C4-2B (cell line): ENCODE measurements at regions not wholly inside any gene's neighbourhood (a gene's known extent, or its start where the extent isn't known, plus 50 kb on each side); places are given as distances from the start of the nearest gene placed in this dataset.

Experiments
- ZFX ChIP-seq: fragments of 450-650 bp; IDR thresholded peaks from 2 replicates; pipeline ENCODE4 v1.6.1; 2017
- TF ChIP-seq, protein P1 (sequence below): fragments of 450-650 bp; conservative IDR thresholded peaks from 2 replicates; pipeline ENCODE4 v1.5.1; 2017; ENCODE audit warnings: mild to moderate bottlenecking

DNA sequence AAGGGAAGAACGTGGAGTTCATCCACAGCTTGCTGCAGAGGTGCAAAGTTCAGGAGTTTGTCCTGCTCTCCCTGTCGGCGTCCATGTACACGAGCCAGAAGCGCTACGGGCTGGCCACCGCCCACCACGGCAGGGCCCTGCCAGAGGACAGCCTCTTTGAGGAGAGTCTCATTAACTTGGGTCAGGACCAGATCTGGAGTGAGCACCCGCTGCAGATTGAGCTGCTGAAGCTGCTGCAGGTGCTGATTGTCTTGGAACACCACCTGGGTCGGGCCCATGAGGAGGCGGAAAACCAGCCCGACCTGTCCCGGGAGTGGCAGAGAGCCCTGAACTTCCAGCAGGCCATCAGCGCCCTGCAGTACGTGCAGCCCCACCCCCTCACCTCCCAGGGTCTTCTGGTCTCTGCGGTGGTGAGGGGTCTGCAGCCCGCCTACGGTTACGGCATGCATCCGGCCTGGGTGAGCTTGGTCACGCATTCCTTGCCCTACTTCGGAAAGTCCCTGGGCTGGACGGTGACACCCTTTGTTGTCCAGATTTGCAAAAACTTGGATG lies 73.8 kb upstream of the MORC3 start:
- TF ChIP-seq, protein P1, sequence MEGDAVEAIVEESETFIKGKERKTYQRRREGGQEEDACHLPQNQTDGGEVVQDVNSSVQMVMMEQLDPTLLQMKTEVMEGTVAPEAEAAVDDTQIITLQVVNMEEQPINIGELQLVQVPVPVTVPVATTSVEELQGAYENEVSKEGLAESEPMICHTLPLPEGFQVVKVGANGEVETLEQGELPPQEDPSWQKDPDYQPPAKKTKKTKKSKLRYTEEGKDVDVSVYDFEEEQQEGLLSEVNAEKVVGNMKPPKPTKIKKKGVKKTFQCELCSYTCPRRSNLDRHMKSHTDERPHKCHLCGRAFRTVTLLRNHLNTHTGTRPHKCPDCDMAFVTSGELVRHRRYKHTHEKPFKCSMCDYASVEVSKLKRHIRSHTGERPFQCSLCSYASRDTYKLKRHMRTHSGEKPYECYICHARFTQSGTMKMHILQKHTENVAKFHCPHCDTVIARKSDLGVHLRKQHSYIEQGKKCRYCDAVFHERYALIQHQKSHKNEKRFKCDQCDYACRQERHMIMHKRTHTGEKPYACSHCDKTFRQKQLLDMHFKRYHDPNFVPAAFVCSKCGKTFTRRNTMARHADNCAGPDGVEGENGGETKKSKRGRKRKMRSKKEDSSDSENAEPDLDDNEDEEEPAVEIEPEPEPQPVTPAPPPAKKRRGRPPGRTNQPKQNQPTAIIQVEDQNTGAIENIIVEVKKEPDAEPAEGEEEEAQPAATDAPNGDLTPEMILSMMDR: no peak
- TF ChIP-seq ZFX: no peak
